NCI-H82 (cell line): ENCODE measurements at regions not wholly inside any gene's neighbourhood (a gene's known extent, or its start where the extent isn't known, plus 50 kb on each side); places are given as distances from the start of the nearest gene placed in this dataset.
"Not testable (repeated sequence)": the region's sequence is repeated elsewhere in the genome, so short reads cannot be mapped to it uniquely, and the experiment has no call there.

Experiments used
- DNase-seq: peaks from one replicate; lab custom pipeline; 2025; lab: John Stamatoyannopoulos, UW

DNA sequence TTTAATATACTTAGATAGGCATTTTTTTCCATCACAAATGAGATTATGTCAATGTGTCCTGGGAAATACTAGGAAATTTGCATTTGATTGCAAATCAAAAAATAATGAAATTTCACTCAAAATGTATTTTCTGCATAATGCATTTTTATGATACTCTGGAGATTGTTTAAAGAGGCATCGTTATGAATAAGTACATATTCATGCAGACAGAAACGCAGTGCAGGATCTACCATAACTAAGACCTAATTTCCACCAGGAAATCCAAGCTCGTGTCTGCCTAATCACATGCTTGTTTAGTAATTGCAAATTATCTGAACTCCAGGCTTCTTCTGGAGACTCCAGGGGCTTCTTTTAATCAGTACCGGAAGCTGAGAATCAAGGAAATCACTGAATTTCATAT is 163.5 kb upstream of the MXRA5 start:
- DNase-seq = no peak

DNA sequence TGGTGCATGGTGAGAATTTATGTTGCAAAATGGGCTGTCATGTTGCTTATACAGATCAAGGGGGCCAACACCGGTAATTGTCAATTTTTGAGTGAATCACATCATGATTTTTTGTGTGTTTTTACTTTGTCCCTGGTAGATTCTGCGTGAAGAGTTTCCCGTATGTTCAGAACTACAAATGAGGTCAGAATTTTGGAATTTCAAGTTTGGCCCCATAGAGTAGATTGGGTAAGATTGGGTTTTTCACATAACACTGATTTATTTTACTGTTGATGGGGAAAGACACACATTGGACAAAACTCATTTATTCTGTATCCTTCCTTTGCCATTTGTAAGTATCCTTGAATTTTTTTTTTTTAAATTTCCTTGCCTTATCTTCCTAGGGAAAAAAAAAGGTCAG is 158.5 kb upstream of the MXRA5 start:
- no peak for DNase-seq

DNA sequence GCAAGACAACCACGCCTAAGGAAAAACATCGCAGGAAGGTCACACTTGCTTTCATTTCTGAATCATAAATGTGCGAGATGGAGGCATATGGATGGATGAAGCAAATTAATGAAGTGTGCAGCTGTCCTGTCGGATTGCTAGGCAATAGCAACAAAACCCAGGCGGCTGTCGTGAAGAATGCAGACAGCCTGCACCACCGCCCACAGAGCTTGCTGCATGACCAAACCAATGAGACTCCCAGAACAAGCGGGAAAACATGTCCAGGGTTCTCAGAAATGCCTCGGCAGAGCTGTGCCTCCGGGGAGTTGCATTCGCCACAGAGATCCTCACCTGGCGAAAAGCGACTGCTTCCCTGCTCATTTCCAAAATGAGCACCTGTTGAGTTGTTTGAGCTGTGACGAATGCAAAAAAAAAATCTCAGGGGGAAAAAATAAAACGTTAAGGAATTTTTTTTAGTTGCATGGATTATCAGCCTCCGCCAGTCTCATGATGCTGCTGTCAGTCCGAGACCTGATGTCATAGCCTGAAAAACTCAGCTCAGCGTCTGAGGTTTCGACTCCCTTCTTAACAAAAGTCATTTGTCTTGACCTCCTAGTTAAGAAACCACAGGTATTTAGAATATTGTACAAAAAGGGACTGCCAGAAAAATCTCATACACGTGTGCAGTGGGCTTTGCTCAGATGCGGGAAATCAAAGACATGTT is 155.5 kb upstream of the MXRA5 start:
- DNase-seq = no peak

DNA sequence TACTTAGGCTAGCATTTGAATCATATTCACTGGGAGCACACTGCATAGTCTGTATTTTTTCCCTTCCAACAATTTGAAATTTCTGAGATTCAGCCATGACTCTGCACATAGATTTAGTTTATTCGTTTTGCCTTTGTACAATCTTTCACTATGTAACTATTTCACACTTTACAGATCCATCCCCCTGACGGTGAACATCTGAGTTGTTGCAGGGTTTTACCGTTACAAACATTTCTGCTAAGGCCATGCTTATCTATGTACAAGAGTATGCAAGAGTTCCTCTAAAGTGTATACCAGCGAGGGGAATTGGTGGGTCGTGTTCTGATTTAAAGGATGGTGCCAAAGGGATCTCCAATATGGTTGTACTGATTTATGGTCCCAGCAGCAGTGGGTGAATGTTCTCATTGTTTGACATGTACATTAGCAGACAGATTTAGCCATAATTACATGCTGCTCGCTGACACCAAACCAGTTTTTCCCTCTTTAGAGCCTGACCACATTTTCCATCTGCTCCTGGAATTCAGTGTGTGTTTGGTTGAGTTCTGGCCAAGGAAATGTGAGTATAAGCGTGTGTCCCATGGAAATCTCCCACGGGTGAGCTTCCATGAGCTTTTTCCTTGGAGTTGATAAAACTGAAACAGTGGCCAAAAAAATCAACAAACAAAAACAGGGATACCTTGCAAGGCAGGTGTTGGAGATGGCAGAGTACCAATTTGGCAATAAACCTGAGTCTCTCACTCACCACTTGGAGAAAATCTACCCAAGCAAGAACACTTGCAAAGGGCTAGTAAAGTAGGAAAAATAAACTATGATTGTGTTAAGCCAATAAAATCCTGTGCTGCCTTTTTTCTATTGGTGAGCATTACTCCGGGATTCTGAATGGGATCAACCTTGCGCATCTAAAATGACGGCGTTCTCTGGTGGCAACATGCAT is 149.7 kb upstream of the MXRA5 start:
- DNase-seq = not testable (repeated sequence)

GRCh38 chrX:3493605-3494004 is 147.2 kb upstream of the MXRA5 start:
- DNase-seq = no peak

DNA sequence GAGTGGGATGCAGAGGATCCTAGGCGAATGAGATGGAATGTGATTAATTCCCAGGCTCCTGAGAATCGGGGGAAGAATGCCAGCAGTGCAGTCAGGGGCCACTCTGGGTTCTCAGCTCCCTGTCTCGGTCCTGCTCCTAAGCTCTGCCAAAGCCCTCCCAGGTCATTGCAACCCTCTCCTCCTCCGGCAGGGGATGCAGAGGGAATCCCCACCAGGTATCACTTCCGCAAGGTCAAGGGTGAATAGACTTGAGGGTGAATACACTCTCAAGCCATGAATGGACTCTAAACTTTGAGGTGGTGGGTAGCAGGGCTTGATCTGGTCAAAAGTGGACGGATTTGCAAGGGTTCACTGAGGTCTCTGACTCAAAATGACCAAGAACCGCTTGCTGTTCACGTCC is 139.3 kb upstream of the MXRA5 start:
- DNase-seq = peak; percentile 1

GRCh38 chrX:3479026-3479425 is 132.6 kb upstream of the MXRA5 start:
- DNase-seq = no peak

- no peak for DNase-seq
These were observed 130.5 kb upstream of the MXRA5 start for GRCh38 chrX:3476973-3477372.

DNA sequence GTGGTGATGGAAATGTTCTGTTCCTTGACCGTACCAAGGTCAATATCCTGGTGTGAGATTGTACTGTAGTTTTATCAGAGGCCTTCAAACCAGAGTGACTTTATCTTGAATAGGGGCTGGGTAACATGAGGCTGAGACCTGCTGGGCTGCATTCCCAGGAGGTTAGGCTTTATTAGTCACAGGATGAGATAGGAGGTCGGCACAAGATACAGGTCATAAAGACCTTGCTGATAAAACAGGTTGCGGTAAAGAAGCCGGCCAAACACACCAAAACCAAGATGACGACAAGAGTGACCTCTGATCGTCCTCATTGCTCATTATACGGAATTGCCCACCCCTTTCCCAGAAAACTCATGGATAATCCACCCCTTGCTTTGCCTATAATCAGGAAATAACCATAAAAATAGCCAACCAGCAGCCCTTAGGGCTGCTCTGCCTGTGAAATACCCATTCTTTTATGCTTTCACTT is 123.8 kb upstream of the MXRA5 start:
- not testable (repeated sequence) for DNase-seq

GRCh38 chrX:3468031-3468430 is 121.6 kb upstream of the MXRA5 start:
- no peak for DNase-seq

GRCh38 chrX:3465017-3465416 is 118.6 kb upstream of the MXRA5 start:
- DNase-seq = no peak

DNA sequence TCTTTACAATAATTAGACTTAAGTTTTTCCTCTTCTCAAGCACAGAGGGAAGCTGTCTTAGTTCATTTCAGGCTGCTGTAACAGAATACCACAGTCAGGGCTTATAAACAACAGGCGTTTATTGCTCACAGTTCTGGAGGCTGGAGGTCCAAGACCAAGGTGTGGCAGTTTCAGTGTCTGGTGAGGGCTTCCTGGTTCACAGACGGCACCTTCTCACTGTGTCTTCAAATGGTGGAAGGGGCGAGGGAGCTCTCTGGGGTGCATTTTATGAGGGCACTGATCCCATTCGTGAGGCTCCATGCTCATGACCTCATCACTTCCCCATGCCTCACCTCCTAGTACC is 115.7 kb upstream of the MXRA5 start:
- no peak for DNase-seq

DNA sequence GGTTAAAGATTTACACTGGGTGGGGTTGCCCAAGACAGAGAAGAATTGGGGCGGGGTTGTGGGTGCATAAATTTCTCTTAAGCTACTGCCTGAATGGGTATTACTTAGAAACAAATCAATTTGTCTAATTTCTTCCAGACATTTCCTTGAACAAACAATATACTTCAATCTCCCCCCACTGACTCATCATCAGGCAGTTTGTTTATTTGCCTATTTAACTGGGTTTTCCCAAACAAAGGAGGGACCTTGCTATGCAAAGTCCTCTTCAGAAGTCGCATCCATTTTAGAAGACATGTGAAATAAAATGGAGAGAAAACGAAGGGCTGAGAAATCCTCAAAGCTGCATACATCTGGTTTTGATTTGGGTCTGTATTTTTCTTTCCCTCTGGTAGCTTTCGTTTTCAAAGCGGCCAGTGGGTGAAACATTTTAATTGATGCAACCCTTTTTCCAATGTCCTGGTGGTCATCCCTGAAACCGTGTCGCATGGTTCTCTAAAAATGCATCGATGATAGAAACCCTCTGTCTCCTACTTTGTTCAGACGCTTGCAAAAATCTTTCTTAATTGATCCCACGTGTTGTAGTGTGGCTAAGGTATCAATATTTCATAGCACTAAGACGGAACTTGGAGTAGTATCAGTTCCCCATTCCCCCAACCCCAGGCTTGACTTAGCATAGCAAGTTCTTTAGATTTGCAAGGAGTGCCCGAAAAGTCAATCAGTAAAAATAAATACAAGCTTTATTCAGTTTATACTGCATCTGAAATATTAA is 115.1 kb upstream of the MXRA5 start:
- no peak for DNase-seq

DNA sequence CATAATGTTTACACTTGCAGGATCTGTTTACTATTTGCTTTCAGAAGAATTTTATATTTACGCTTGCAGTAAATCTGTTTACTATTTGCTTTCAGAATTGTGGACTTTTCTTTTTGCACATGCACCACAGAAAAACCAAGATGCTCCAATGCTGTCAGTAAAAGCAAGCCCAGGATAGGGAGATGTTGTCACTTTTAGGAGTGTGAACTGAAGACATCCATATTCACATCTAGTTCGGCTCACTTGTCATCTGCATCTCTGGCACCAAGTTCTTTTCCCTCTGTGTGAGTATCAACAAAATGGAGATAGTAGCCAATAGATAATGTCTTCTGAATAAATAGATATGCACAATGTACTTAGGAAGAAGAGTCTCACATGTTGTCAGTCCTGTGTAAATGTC is 109.3 kb upstream of the MXRA5 start:
- no peak for DNase-seq

DNA sequence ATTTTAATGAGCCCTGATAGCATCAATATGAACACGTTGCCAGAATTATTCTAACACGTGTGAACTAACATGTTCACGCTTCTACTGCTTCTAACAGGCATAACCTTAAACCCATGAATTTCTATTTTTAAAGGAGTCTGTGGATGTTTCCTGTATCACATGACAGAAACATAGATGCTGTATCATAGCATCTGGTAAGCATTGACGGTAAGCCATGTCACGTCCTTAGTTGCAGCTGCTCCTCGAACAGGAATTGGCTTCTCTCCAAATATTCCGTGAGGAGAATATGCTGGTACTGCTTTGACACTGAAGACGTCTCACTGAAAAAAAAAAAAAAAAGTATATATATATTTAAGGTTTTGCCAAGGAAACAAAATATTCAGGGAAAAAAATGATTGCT is 105.1 kb upstream of the MXRA5 start:
- DNase-seq = peak; percentile 31

- DNase-seq = no peak
These were observed 104.6 kb upstream of the MXRA5 start for GRCh38 chrX:3450881-3451570.

GRCh38 chrX:3449287-3449686 is 102.8 kb upstream of the MXRA5 start:
- no peak for DNase-seq

GRCh38 chrX:3448563-3448962 is 102.1 kb upstream of the MXRA5 start:
- no peak for DNase-seq

- no peak for DNase-seq
These were observed 99.5 kb upstream of the MXRA5 start for GRCh38 chrX:3445806-3446490.

GRCh38 chrX:3443184-3443583 is 96.7 kb upstream of the MXRA5 start:
- DNase-seq = peak; percentile 88

DNA sequence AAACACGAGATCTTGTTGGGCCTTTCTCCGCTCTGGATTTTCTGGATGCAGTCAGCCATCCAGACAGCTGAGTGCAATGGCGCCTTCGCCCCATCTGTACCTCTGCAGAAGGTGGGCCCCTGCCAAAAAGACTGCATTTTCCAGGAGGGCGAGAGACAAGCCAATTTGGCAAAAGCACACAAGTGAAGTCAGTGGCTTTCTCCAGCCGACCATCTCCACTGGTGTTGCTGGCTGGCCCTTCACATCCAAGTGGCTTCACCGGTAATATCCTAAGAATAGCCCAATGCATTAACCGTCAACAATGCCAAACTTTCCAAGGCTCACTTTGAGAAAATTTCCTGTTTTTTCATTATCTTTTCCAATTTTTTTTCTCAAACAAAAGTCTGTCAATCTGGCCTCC is 96.2 kb upstream of the MXRA5 start:
- DNase-seq = peak; percentile 30
